ENCODE measurements at regions not wholly inside any gene's neighbourhood (a gene's known extent, or its start where the extent isn't known, plus 50 kb on each side); places are given as distances from the start of the nearest gene placed in this dataset.

- TF ChIP-seq POLR2A (IDR thresholded peaks at IDR 0.05), result no peak
- TF ChIP-seq CTCF (IDR thresholded peaks at IDR 0.05), result no peak
These were observed 615.6 kb downstream of the TBC1D22A start for GRCh38 chr22:47377926-47378560.

Measured in heart left ventricle (tissue), 13 donors.